ENCODE measurements at regions not wholly inside any gene's neighbourhood (a gene's known extent, or its start where the extent isn't known, plus 50 kb on each side); places are given as distances from the start of the nearest gene placed in this dataset.

DNA sequence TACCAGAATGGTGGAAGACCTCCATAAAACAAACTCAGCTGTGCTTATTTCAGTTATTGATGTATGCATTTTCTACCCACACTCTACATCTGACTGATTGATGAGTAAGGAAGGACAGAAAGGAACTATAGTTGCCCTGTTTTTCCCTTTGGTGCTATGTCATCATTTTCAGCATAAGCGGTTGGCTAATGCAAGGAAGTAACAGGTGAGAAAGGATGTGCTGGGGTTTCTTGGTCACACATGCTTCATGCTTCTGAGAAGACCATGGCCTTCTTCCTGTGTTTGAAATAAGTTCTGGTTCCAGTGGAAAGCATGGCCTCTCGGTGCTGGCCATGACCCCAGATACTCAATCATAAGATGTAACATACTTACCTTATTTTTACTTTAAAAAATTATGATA lies 541.2 kb downstream of the PTPRU start:
- intact Hi-C loops (cut with DNase I) = no loop called here
- Histone ChIP-seq H3K9me3 (no peaks in the 10 kb centered on the region), H3K27me3 (no peaks in the 10 kb centered on the region), H3K4me1 (no peaks in the 10 kb centered on the region), H3K36me3 (no peaks in the 10 kb centered on the region), H3K27ac (no peak overlapping the region), H3K4me3 (replicated peaks in 1 of 3) (no peak overlapping the region)
- TF ChIP-seq POLR2A (IDR thresholded peaks at IDR 0.05) = no peak
- TF ChIP-seq, protein P1, sequence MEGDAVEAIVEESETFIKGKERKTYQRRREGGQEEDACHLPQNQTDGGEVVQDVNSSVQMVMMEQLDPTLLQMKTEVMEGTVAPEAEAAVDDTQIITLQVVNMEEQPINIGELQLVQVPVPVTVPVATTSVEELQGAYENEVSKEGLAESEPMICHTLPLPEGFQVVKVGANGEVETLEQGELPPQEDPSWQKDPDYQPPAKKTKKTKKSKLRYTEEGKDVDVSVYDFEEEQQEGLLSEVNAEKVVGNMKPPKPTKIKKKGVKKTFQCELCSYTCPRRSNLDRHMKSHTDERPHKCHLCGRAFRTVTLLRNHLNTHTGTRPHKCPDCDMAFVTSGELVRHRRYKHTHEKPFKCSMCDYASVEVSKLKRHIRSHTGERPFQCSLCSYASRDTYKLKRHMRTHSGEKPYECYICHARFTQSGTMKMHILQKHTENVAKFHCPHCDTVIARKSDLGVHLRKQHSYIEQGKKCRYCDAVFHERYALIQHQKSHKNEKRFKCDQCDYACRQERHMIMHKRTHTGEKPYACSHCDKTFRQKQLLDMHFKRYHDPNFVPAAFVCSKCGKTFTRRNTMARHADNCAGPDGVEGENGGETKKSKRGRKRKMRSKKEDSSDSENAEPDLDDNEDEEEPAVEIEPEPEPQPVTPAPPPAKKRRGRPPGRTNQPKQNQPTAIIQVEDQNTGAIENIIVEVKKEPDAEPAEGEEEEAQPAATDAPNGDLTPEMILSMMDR (IDR thresholded peaks at IDR 0.05) = no peak
- whole genome bisulfite sequencing, 2 donors = 79 to 87% methylated on average over 2 of the region's 2 CpGs
- DNase-seq = no peak

DNA sequence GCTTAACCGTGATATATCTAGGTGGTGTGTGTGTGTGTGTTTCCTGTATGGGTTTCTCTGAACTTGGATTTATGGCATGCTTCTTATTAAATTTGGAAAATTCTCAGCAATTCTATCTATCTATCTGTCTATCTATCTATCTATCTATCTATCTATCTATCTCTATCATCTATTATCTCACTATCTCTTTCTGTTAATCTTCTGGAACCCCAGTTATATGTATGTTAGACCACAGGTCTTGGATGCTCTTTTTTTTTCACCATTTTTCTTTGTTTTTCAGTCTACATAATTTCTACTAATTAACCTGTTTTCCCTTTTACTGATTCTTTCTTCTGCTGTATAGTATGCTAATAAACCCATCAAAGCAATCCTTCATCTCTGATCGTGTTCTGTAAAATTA lies 538.0 kb downstream of the PTPRU start:
- H3K27me3 ChIP-seq = no peaks in the 10 kb centered on the region
- no peaks in the 10 kb centered on the region for H3K36me3 ChIP-seq
- DNase-seq = no peak
- 90% methylated on average over 2 of the region's 2 CpGs for WGBS, 2 donors
- H3K27ac ChIP-seq = no peak overlapping the region
- no peaks in the 10 kb centered on the region for H3K4me1 ChIP-seq
- intact Hi-C loops (cut with DNase I) = no loop called here
- no peak overlapping the region for H3K4me3 ChIP-seq (replicated peaks in 1 of 3)
- TF ChIP-seq, protein P1 (IDR thresholded peaks at IDR 0.05) = no peak
- TF ChIP-seq POLR2A (IDR thresholded peaks at IDR 0.05) = no peak
- no peaks in the 10 kb centered on the region for H3K9me3 ChIP-seq

DNA sequence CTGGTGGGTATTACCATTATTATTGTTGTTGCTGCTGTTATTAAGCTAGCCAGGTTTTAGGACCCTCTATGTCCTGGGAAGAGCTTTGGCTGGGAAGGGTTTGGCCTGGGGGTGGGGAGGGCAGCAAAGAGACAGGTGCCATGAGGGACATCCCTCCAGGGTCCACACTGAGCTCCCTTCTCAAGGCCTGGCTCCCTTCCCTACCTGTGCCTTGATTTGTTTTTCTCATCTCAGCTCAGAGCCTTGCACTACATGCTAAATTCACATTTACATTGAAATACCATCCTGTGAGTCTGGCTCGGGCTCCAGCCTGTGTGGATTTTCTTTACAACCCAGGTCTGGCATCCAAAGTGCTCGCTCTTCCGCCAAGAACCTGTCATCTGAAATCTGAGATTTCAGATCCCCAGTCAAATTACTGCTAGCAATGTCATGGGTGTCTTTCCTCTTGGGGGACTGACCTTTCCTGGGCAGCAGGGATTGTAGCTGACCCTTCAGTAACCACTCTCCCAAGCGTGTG lies 536.3 kb downstream of the PTPRU start:
- no peaks in the 10 kb centered on the region for H3K9me3 ChIP-seq
- no peaks in the 10 kb centered on the region for H3K4me1 ChIP-seq
- no peak for TF ChIP-seq POLR2A (IDR thresholded peaks at IDR 0.05)
- TF ChIP-seq, protein P1 (IDR thresholded peaks at IDR 0.05) = no peak
- DNase-seq = no peak
- no peaks in the 10 kb centered on the region for H3K36me3 ChIP-seq
- H3K4me3 ChIP-seq (replicated peaks in 1 of 3) = no peak overlapping the region
- no peaks in the 10 kb centered on the region for H3K27me3 ChIP-seq
- H3K27ac ChIP-seq = no peak overlapping the region
- WGBS, 2 donors = 53 to 61% methylated on average over 4 of the region's 4 CpGs
- intact Hi-C loops (cut with DNase I) = no loop called here

DNA sequence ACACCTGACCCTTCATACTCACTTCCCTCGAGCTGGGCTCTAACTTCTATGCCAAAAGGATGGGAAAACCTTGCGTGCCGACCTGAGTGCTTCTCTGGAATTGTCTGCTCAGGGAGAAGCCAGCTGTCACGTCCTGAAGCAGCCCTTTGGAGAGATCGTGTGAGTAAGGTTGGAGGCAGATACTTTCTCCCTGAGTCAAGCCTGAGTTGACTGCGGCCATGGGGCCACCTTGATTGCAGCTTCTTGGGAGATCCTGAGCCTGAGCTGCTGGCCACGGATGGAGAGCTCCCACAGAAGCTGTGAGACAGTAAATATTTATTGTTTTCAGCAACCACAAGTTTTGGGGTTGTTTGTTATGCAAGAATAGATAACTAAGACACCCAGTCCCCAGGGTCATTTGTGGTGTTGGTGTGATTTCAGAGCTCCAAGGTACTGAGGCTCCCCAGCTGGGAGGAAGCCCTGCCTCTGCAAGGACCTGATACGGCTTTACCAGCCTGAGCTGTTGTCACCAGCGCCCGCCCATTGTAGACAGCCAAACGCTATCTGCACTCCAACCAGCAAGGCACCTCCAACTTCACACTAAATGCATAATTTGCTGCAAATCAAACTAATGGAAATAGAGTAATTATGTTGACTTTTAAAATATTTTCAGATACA lies 531.6 kb downstream of the PTPRU start:
- DNase-seq = no peak
- no peak overlapping the region for H3K27ac ChIP-seq
- H3K4me3 ChIP-seq (replicated peaks in 1 of 3) = no peak overlapping the region
- intact Hi-C loops (cut with DNase I) = no loop called here
- H3K36me3 ChIP-seq = no peaks in the 10 kb centered on the region
- H3K27me3 ChIP-seq = no peaks in the 10 kb centered on the region
- no peaks in the 10 kb centered on the region for H3K4me1 ChIP-seq
- TF ChIP-seq, protein P1 (IDR thresholded peaks at IDR 0.05) = no peak
- TF ChIP-seq POLR2A (IDR thresholded peaks at IDR 0.05) = no peak
- no peaks in the 10 kb centered on the region for H3K9me3 ChIP-seq
- 51 to 54% methylated on average over 11 of the region's 11 CpGs for WGBS, 2 donors

DNA sequence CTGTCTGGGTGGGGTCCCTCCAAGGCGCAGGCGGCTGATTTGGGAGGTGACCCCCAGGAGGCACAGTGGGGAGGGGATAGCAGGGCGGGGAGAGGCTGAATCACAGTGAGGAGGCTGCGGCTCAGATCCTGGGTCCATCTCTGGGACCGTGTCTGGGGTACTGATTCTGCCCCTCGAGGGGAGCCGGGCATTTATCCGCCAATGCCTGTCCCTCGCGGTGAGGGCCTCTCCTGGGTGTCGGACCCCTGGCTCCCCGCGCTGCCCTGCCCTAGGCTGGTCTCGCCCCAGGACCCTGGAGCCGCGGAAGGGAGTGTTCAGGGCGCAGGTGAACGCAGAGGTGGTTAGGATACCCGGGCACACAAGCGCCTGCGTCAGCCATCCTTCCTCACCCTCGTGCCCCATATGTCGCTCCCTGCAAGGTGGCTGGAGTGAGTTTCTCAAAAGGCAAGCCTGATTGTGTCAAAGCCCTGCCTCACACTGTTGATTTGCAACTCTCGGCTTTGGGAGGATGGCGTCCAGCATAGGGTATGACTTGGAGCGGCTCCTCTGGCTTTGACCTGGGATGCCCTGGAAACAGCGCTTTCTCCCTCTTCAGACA lies 530.9 kb downstream of the PTPRU start:
- no peaks in the 10 kb centered on the region for H3K9me3 ChIP-seq
- no peaks in the 10 kb centered on the region for H3K27me3 ChIP-seq
- no peak for DNase-seq
- H3K36me3 ChIP-seq = no peaks in the 10 kb centered on the region
- WGBS, 2 donors = 62 to 79% methylated on average over 27 of the region's 27 CpGs
- H3K27ac ChIP-seq = no peak overlapping the region
- H3K4me1 ChIP-seq = no peaks in the 10 kb centered on the region
- H3K4me3 ChIP-seq (replicated peaks in 1 of 3) = no peak overlapping the region
- TF ChIP-seq, protein P1 (IDR thresholded peaks at IDR 0.05) = no peak
- TF ChIP-seq POLR2A (IDR thresholded peaks at IDR 0.05) = no peak
- intact Hi-C loops (cut with DNase I) = no loop called here

All from thyroid gland (tissue), 4 donors.